Left hindlimb (tissue), 1 donor: ENCODE measurements at regions not wholly inside any gene's neighbourhood (a gene's known extent, or its start where the extent isn't known, plus 50 kb on each side); places are given as distances from the start of the nearest gene placed in this dataset.
"Not testable (repeated sequence)": the region's sequence is repeated elsewhere in the genome, so short reads cannot be mapped to it uniquely, and the experiment has no call there.

Experiments used
- DNase-seq: peaks from one replicate; pipeline ENCODE4 v3.0.0-alpha.2; 2018

- DNase-seq = no peak
Measured at GRCh38 chr11:64428693-64429092, 69.7 kb downstream of the RPS6KA4 start.

GRCh38 chr11:64429970-64430369 is 71.0 kb downstream of the RPS6KA4 start:
- no peak for DNase-seq

GRCh38 chr11:64430645-64431044 is 71.7 kb downstream of the RPS6KA4 start:
- no peak for DNase-seq

GRCh38 chr11:64436000-64436399 is 77.0 kb downstream of the RPS6KA4 start:
- DNase-seq = no peak

GRCh38 chr11:64437426-64437825 is 78.5 kb downstream of the RPS6KA4 start:
- DNase-seq = no peak

GRCh38 chr11:64438986-64439771 is 80.2 kb downstream of the RPS6KA4 start:
- no peak for DNase-seq

GRCh38 chr11:64439772-64440491 is 81.0 kb downstream of the RPS6KA4 start:
- not testable (repeated sequence) for DNase-seq

GRCh38 chr11:64441127-64441526 is 82.2 kb downstream of the RPS6KA4 start:
- DNase-seq = no peak

- DNase-seq = no peak
Measured at GRCh38 chr11:64443001-64443400, 84.0 kb downstream of the RPS6KA4 start.

- DNase-seq = no peak
Measured at GRCh38 chr11:64444838-64445441, 86.0 kb downstream of the RPS6KA4 start.

- DNase-seq = no peak
Measured at GRCh38 chr11:64445651-64446050, 86.7 kb downstream of the RPS6KA4 start.

GRCh38 chr11:64447831-64448598 is 89.1 kb downstream of the RPS6KA4 start:
- DNase-seq = no peak

- peak; percentile 85 for DNase-seq
Measured at GRCh38 chr11:64448599-64449380, 89.8 kb downstream of the RPS6KA4 start.

GRCh38 chr11:64449381-64450167 is 90.6 kb downstream of the RPS6KA4 start:
- peak; percentile 53 for DNase-seq

GRCh38 chr11:64450168-64450560 is 91.2 kb downstream of the RPS6KA4 start:
- no peak for DNase-seq

GRCh38 chr11:64451856-64452255 is 92.9 kb downstream of the RPS6KA4 start:
- DNase-seq = no peak

GRCh38 chr11:64453466-64453865 is 94.5 kb downstream of the RPS6KA4 start:
- DNase-seq = no peak

GRCh38 chr11:64455456-64456261 is 96.7 kb downstream of the RPS6KA4 start:
- no peak for DNase-seq

- no peak for DNase-seq
Measured at GRCh38 chr11:64456509-64457320, 97.8 kb downstream of the RPS6KA4 start.
